ENCODE measurements at regions not wholly inside any gene's neighbourhood (a gene's known extent, or its start where the extent isn't known, plus 50 kb on each side); places are given as distances from the start of the nearest gene placed in this dataset.

GRCh38 chr12:13875744-13876143 lies 105.7 kb downstream of the GRIN2B start:
- no peaks in the 10 kb centered on the region for H3K36me3 Mint-ChIP-seq (ENCODE audit: low read depth)
- H3K27me3 Mint-ChIP-seq (ENCODE audit: low read depth): no peaks in the 10 kb centered on the region
- DNase-seq (ENCODE audit: low spot score): no peak
- H3K9me3 Mint-ChIP-seq: no peaks in the 10 kb centered on the region
- no peaks in the 10 kb centered on the region for H3K4me1 Mint-ChIP-seq (ENCODE audit: low read depth)
- H3K4me3 Mint-ChIP-seq: no peak overlapping the region
- H3K27ac Mint-ChIP-seq: no peak overlapping the region

GRCh38 chr12:13870255-13870654 lies 111.1 kb downstream of the GRIN2B start:
- H3K4me3 Mint-ChIP-seq: no peak overlapping the region
- no peaks in the 10 kb centered on the region for H3K4me1 Mint-ChIP-seq (ENCODE audit: low read depth)
- H3K27ac Mint-ChIP-seq: no peak overlapping the region
- no peaks in the 10 kb centered on the region for H3K27me3 Mint-ChIP-seq (ENCODE audit: low read depth)
- no peak for DNase-seq (ENCODE audit: low spot score)
- H3K9me3 Mint-ChIP-seq: no peaks in the 10 kb centered on the region
- H3K36me3 Mint-ChIP-seq (ENCODE audit: low read depth): no peaks in the 10 kb centered on the region

GRCh38 chr12:13864081-13864673 lies 117.2 kb downstream of the GRIN2B start:
- Mint-ChIP-seq H3K36me3 (ENCODE audit: low read depth) (no peaks in the 10 kb centered on the region), H3K27ac (no peak overlapping the region), H3K4me3 (no peak overlapping the region), H3K27me3 (ENCODE audit: low read depth) (peaks cover 5% of the 10 kb centered on the region), H3K9me3 (no peaks in the 10 kb centered on the region), H3K4me1 (ENCODE audit: low read depth) (no peaks in the 10 kb centered on the region)
- DNase-seq (ENCODE audit: low spot score): peak; percentile 18

GRCh38 chr12:13857750-13858149 lies 123.7 kb downstream of the GRIN2B start:
- H3K36me3 Mint-ChIP-seq (ENCODE audit: low read depth): no peaks in the 10 kb centered on the region
- DNase-seq (ENCODE audit: low spot score): no peak
- H3K27ac Mint-ChIP-seq: no peak overlapping the region
- H3K9me3 Mint-ChIP-seq: no peaks in the 10 kb centered on the region
- no peaks in the 10 kb centered on the region for H3K4me1 Mint-ChIP-seq (ENCODE audit: low read depth)
- no peaks in the 10 kb centered on the region for H3K27me3 Mint-ChIP-seq (ENCODE audit: low read depth)
- H3K4me3 Mint-ChIP-seq: no peak overlapping the region

- no peaks in the 10 kb centered on the region for H3K9me3 Mint-ChIP-seq
- no peak for DNase-seq (ENCODE audit: low spot score)
- no peak overlapping the region for H3K4me3 Mint-ChIP-seq
- no peaks in the 10 kb centered on the region for H3K4me1 Mint-ChIP-seq (ENCODE audit: low read depth)
- no peak overlapping the region for H3K27ac Mint-ChIP-seq
- no peaks in the 10 kb centered on the region for H3K36me3 Mint-ChIP-seq (ENCODE audit: low read depth)
- H3K27me3 Mint-ChIP-seq (ENCODE audit: low read depth): no peaks in the 10 kb centered on the region
These were observed 127.9 kb downstream of the GRIN2B start for GRCh38 chr12:13853471-13853870.

- Mint-ChIP-seq H3K4me3 (no peak overlapping the region), H3K27me3 (ENCODE audit: low read depth) (no peaks in the 10 kb centered on the region), H3K9me3 (no peaks in the 10 kb centered on the region), H3K36me3 (ENCODE audit: low read depth) (no peaks in the 10 kb centered on the region), H3K4me1 (ENCODE audit: low read depth) (no peaks in the 10 kb centered on the region), H3K27ac (no peak overlapping the region)
- no peak for DNase-seq (ENCODE audit: low spot score)
These were observed 129.6 kb downstream of the GRIN2B start for GRCh38 chr12:13851828-13852227.

GRCh38 chr12:13849456-13849855 lies 131.9 kb downstream of the GRIN2B start:
- Mint-ChIP-seq H3K36me3 (ENCODE audit: low read depth) (no peaks in the 10 kb centered on the region), H3K4me3 (no peak overlapping the region), H3K27me3 (ENCODE audit: low read depth) (no peaks in the 10 kb centered on the region), H3K27ac (no peak overlapping the region), H3K4me1 (ENCODE audit: low read depth) (no peaks in the 10 kb centered on the region), H3K9me3 (no peaks in the 10 kb centered on the region)
- DNase-seq (ENCODE audit: low spot score): no peak

GRCh38 chr12:13843841-13844240 lies 137.6 kb downstream of the GRIN2B start:
- H3K9me3 Mint-ChIP-seq: no peaks in the 10 kb centered on the region
- DNase-seq (ENCODE audit: low spot score): no peak
- H3K27me3 Mint-ChIP-seq (ENCODE audit: low read depth): no peaks in the 10 kb centered on the region
- H3K27ac Mint-ChIP-seq: no peak overlapping the region
- H3K4me3 Mint-ChIP-seq: no peak overlapping the region
- no peaks in the 10 kb centered on the region for H3K36me3 Mint-ChIP-seq (ENCODE audit: low read depth)
- H3K4me1 Mint-ChIP-seq (ENCODE audit: low read depth): no peaks in the 10 kb centered on the region

- no peak for DNase-seq (ENCODE audit: low spot score)
- no peak overlapping the region for H3K27ac Mint-ChIP-seq
- H3K27me3 Mint-ChIP-seq (ENCODE audit: low read depth): no peaks in the 10 kb centered on the region
- H3K4me1 Mint-ChIP-seq (ENCODE audit: low read depth): no peaks in the 10 kb centered on the region
- H3K36me3 Mint-ChIP-seq (ENCODE audit: low read depth): no peaks in the 10 kb centered on the region
- no peaks in the 10 kb centered on the region for H3K9me3 Mint-ChIP-seq
- no peak overlapping the region for H3K4me3 Mint-ChIP-seq
These were observed 140.0 kb downstream of the GRIN2B start for GRCh38 chr12:13841358-13841757.

GRCh38 chr12:13839365-13840336 lies 141.8 kb downstream of the GRIN2B start:
- H3K36me3 Mint-ChIP-seq (ENCODE audit: low read depth): no peaks in the 10 kb centered on the region
- H3K4me1 Mint-ChIP-seq (ENCODE audit: low read depth): no peaks in the 10 kb centered on the region
- no peak overlapping the region for H3K4me3 Mint-ChIP-seq
- H3K9me3 Mint-ChIP-seq: no peaks in the 10 kb centered on the region
- H3K27ac Mint-ChIP-seq: no peak overlapping the region
- no peak for DNase-seq (ENCODE audit: low spot score)
- H3K27me3 Mint-ChIP-seq (ENCODE audit: low read depth): no peaks in the 10 kb centered on the region

- H3K36me3 Mint-ChIP-seq (ENCODE audit: low read depth): no peaks in the 10 kb centered on the region
- H3K4me3 Mint-ChIP-seq: no peak overlapping the region
- H3K27me3 Mint-ChIP-seq (ENCODE audit: low read depth): no peaks in the 10 kb centered on the region
- no peaks in the 10 kb centered on the region for H3K9me3 Mint-ChIP-seq
- no peaks in the 10 kb centered on the region for H3K4me1 Mint-ChIP-seq (ENCODE audit: low read depth)
- no peak for DNase-seq (ENCODE audit: low spot score)
- no peak overlapping the region for H3K27ac Mint-ChIP-seq
These were observed 145.3 kb downstream of the GRIN2B start for GRCh38 chr12:13836099-13836498.

- no peaks in the 10 kb centered on the region for H3K4me1 Mint-ChIP-seq (ENCODE audit: low read depth)
- DNase-seq (ENCODE audit: low spot score): no peak
- H3K9me3 Mint-ChIP-seq: no peaks in the 10 kb centered on the region
- no peaks in the 10 kb centered on the region for H3K36me3 Mint-ChIP-seq (ENCODE audit: low read depth)
- no peak overlapping the region for H3K4me3 Mint-ChIP-seq
- no peak overlapping the region for H3K27ac Mint-ChIP-seq
- H3K27me3 Mint-ChIP-seq (ENCODE audit: low read depth): no peaks in the 10 kb centered on the region
These were observed 145.8 kb downstream of the GRIN2B start for GRCh38 chr12:13835652-13836051.

- no peak overlapping the region for H3K4me3 Mint-ChIP-seq
- H3K27me3 Mint-ChIP-seq (ENCODE audit: low read depth): no peaks in the 10 kb centered on the region
- no peak for DNase-seq (ENCODE audit: low spot score)
- H3K9me3 Mint-ChIP-seq: no peaks in the 10 kb centered on the region
- H3K27ac Mint-ChIP-seq: no peak overlapping the region
- no peaks in the 10 kb centered on the region for H3K36me3 Mint-ChIP-seq (ENCODE audit: low read depth)
- H3K4me1 Mint-ChIP-seq (ENCODE audit: low read depth): no peaks in the 10 kb centered on the region
These were observed 147.2 kb downstream of the GRIN2B start for GRCh38 chr12:13834241-13834640.

- no peaks in the 10 kb centered on the region for H3K36me3 Mint-ChIP-seq (ENCODE audit: low read depth)
- no peaks in the 10 kb centered on the region for H3K4me1 Mint-ChIP-seq (ENCODE audit: low read depth)
- H3K27ac Mint-ChIP-seq: no peak overlapping the region
- no peaks in the 10 kb centered on the region for H3K27me3 Mint-ChIP-seq (ENCODE audit: low read depth)
- no peaks in the 10 kb centered on the region for H3K9me3 Mint-ChIP-seq
- no peak for DNase-seq (ENCODE audit: low spot score)
- no peak overlapping the region for H3K4me3 Mint-ChIP-seq
These were observed 164.3 kb downstream of the GRIN2B start for GRCh38 chr12:13817131-13817530.
